H9 (cell line): ENCODE measurements at regions not wholly inside any gene's neighbourhood (a gene's known extent, or its start where the extent isn't known, plus 50 kb on each side); places are given as distances from the start of the nearest gene placed in this dataset.

ENCODE experiments used
- DNase-seq: peaks from one replicate; pipeline ENCODE4 v3.0.0-alpha.2; 2017
- H2AFZ ChIP-seq: one replicate; pipeline ENCODE4 v1.6.1; 2013; ENCODE audit warnings: mild to moderate bottlenecking, low read length, control low read depth, moderate library complexity
- H2AK5ac ChIP-seq: 2 replicates; pipeline ENCODE4 v1.6.1; 2013; ENCODE audit warnings: low read length, control low read depth, mixed read lengths; ENCODE audit not compliant: insufficient read length
- H2BK120ac ChIP-seq: one replicate; pipeline ENCODE4 v1.6.1; 2013; ENCODE audit warnings: low read depth, mild to moderate bottlenecking, low read length, control low read depth, inconsistent platforms; ENCODE audit not compliant: poor library complexity, severe bottlenecking
- H2BK12ac ChIP-seq: 2 replicates; pipeline ENCODE4 v1.6.1; 2013; ENCODE audit warnings: low read length, control low read depth, mixed read lengths, low read depth; ENCODE audit not compliant: insufficient read length
- H2BK15ac ChIP-seq: 2 replicates; pipeline ENCODE4 v1.6.1; 2013; ENCODE audit warnings: low read depth, low read length, control low read depth
- H2BK20ac ChIP-seq: one replicate; pipeline ENCODE4 v1.6.1; 2013; ENCODE audit warnings: low read depth, mild to moderate bottlenecking, low read length, control low read depth, inconsistent platforms; ENCODE audit not compliant: poor library complexity, severe bottlenecking
- H2BK5ac ChIP-seq: 2 replicates; pipeline ENCODE4 v1.6.1; 2013; ENCODE audit warnings: low read length, control low read depth, mixed read lengths; ENCODE audit not compliant: insufficient read length
- H3K14ac ChIP-seq: 2 replicates; pipeline ENCODE4 v1.6.1; 2013; ENCODE audit warnings: low read length, control low read depth; ENCODE audit not compliant: insufficient read depth
- H3K18ac ChIP-seq: 2 replicates; pipeline ENCODE4 v1.6.1; 2013; ENCODE audit warnings: low read depth, mild to moderate bottlenecking, mixed read lengths, low read length, control low read depth; ENCODE audit not compliant: insufficient read length
- H3K23ac ChIP-seq: 2 replicates; pipeline ENCODE4 v1.6.1; 2013; ENCODE audit warnings: low read length, control low read depth, mixed read lengths, low read depth; ENCODE audit not compliant: insufficient read length
- H3K23me2 ChIP-seq: 2 replicates; pipeline ENCODE4 v1.6.1; 2013; ENCODE audit warnings: low read depth, mild to moderate bottlenecking, mixed read lengths, low read length, control low read depth; ENCODE audit not compliant: insufficient read length, poor library complexity, severe bottlenecking
- H3K27ac ChIP-seq: 2 replicates; pipeline ENCODE4 v1.5.1; 2013; ENCODE audit warnings: low read length, control low read depth, mixed read lengths, low read depth; ENCODE audit not compliant: insufficient read length
- H3K27me3 ChIP-seq: 2 replicates; pipeline ENCODE4 v1.6.1; 2013; ENCODE audit warnings: low read length, control low read depth, inconsistent platforms; ENCODE audit not compliant: insufficient read depth
- H3K4ac ChIP-seq: 2 replicates; pipeline ENCODE4 v1.6.1; 2013; ENCODE audit warnings: low read depth, mild to moderate bottlenecking, control low read depth, inconsistent platforms, low read length, moderate library complexity
- H3K4me1 ChIP-seq: 2 replicates; pipeline ENCODE4 v1.6.1; 2013; ENCODE audit warnings: low read length, control low read depth, inconsistent platforms; ENCODE audit not compliant: insufficient read depth
- H3K4me2 ChIP-seq: 2 replicates; pipeline ENCODE4 v1.6.1; 2013; ENCODE audit warnings: low read length, control low read depth, mixed read lengths; ENCODE audit not compliant: insufficient read length, insufficient read depth
- H3K56ac ChIP-seq: 2 replicates; pipeline ENCODE4 v1.6.1; 2013; ENCODE audit warnings: low read depth, mild to moderate bottlenecking, mixed read lengths, low read length, control low read depth; ENCODE audit not compliant: insufficient read length
- H3K79me1 ChIP-seq: 2 replicates; pipeline ENCODE4 v1.6.1; 2013; ENCODE audit warnings: low read depth, mild to moderate bottlenecking, moderate library complexity, low read length, control low read depth, inconsistent platforms; ENCODE audit not compliant: insufficient read depth, poor library complexity, severe bottlenecking
- H3K79me2 ChIP-seq: 2 replicates; pipeline ENCODE4 v1.6.1; 2013; ENCODE audit warnings: low read length, control low read depth, inconsistent platforms; ENCODE audit not compliant: insufficient read depth
- H3K9ac ChIP-seq: 2 replicates; pipeline ENCODE4 v1.6.1; 2013; ENCODE audit warnings: low read length, control low read depth, mixed read lengths; ENCODE audit not compliant: insufficient read length; ENCODE audit errors: extremely low read depth
- H3K9me3 ChIP-seq: one replicate; pipeline ENCODE4 v1.6.1; 2013; ENCODE audit warnings: low read depth, low read length, inconsistent platforms; ENCODE audit not compliant: control insufficient read depth
- H3T11ph ChIP-seq: one replicate; pipeline ENCODE4 v1.6.1; 2013; ENCODE audit warnings: mild to moderate bottlenecking, low read length, control low read depth, inconsistent platforms
- H4K20me1 ChIP-seq: one replicate; pipeline ENCODE4 v1.6.1; 2013; ENCODE audit not compliant: control insufficient read depth, insufficient read length, insufficient read depth
- H4K5ac ChIP-seq: 2 replicates; pipeline ENCODE4 v1.6.1; 2013; ENCODE audit warnings: low read depth, mild to moderate bottlenecking, mixed read lengths, low read length, control low read depth; ENCODE audit not compliant: insufficient read length
- H4K8ac ChIP-seq: replicated peaks from 2 replicates; pipeline ENCODE4 v1.6.1; 2013; ENCODE audit warnings: low read length, control low read depth, mixed read lengths, low read depth; ENCODE audit not compliant: insufficient read length
- H4K91ac ChIP-seq: 2 replicates; pipeline ENCODE4 v1.6.1; 2013; ENCODE audit warnings: low read depth, mild to moderate bottlenecking, moderate library complexity, mixed read lengths, low read length, control low read depth; ENCODE audit not compliant: insufficient read length
- H3K27ac Mint-ChIP-seq, 3 experiments: 2 replicates in 2 of 3; 3 replicates in 1 of 3; pipeline ENCODE4 v1.8.0; 2020 to 2021; ENCODE audit warnings: mixed read lengths in 3 of 3, mild to moderate bottlenecking in 1 of 3, moderate library complexity in 1 of 3
- H3K27me3 Mint-ChIP-seq: 2 replicates; pipeline ENCODE4 v1.8.0; 2021; ENCODE audit warnings: low read depth, mild to moderate bottlenecking, moderate library complexity, mixed read lengths
- H3K36me3 Mint-ChIP-seq, 3 experiments: 2 replicates in 2 of 3; 3 replicates in 1 of 3; pipeline ENCODE4 v1.8.0; 2020 to 2021; ENCODE audit warnings: low read depth in 3 of 3, mixed read lengths in 3 of 3; ENCODE audit not compliant: insufficient read depth in 1 of 3
- H3K4me1 Mint-ChIP-seq, 2 experiments: 2 replicates each; pipeline ENCODE4 v1.8.0; 2020; ENCODE audit warnings: mixed read lengths in 2 of 2
- H3K4me3 Mint-ChIP-seq, 2 experiments: 2 replicates in 1 of 2; 3 replicates in 1 of 2; pipeline ENCODE4 v1.8.0; 2020 to 2021; ENCODE audit warnings: mild to moderate bottlenecking in 2 of 2, mixed read lengths in 2 of 2, moderate library complexity in 1 of 2
- H3K9me3 Mint-ChIP-seq, 2 experiments: 2 replicates in 1 of 2; 3 replicates in 1 of 2; pipeline ENCODE4 v1.8.0; 2020; ENCODE audit warnings: mild to moderate bottlenecking in 2 of 2, mixed read lengths in 2 of 2, moderate library complexity in 1 of 2
- CTCF ChIP-seq: fragments of 200-600 bp; sonication (generic); conservative IDR thresholded peaks from 3 replicates; pipeline ENCODE4 v1.8.0; 2021; ENCODE audit warnings: antibody characterized with exemption, mild to moderate bottlenecking
- WGBS: extraction: QIAGEN DNeasy Blood & Tissue Kit; methylation state at CpG from one replicate; pipeline ENCODE4 v1.1.7; 2013; ENCODE audit warnings: missing lambda C conversion rate, low lambda C conversion rate, mixed read lengths; ENCODE audit not compliant: insufficient read length; ENCODE audit errors: extremely low coverage; 5-methylcytosine and 5-hydroxymethylcytosine counted together

GRCh38 chr14:51562816-51563215, 88.9 kb upstream of the FRMD6 start:
- no peak overlapping the region for H4K8ac ChIP-seq
- H3K23me2 ChIP-seq, result no peaks in the 10 kb centered on the region
- no peak for TF ChIP-seq CTCF
- H3K4me2 ChIP-seq, result no peak overlapping the region
- H3K27ac ChIP-seq, result no peak overlapping the region
- no CpG with 5 or more reads among the region's 5 CpGs for WGBS
- H3K18ac ChIP-seq, result no peak overlapping the region
- no peak for DNase-seq
- H4K91ac ChIP-seq, result no peak overlapping the region
- H2AFZ ChIP-seq, result no peak overlapping the region
- no peak overlapping the region for H4K5ac ChIP-seq
- H3T11ph ChIP-seq, result no peak overlapping the region
- H3K27me3 Mint-ChIP-seq, result no peaks in the 10 kb centered on the region
- H3K4ac ChIP-seq, result no peak overlapping the region
- H3K4me1 Mint-ChIP-seq, result peaks cover 23 to 30% of the 10 kb centered on the region in 2 experiments
- no peak overlapping the region for H3K9ac ChIP-seq
- H3K27me3 ChIP-seq, result no peaks in the 10 kb centered on the region
- H3K14ac ChIP-seq, result no peak overlapping the region
- 0 out of 5 replicates have a peak, but pooled peaks cover 0 to 3% of the 10 kb centered on the region in 2 experiments for H3K9me3 Mint-ChIP-seq
- no peak overlapping the region for H2AK5ac ChIP-seq
- H2BK12ac ChIP-seq, result no peak overlapping the region
- no peak overlapping the region for H2BK15ac ChIP-seq
- H3K23ac ChIP-seq, result no peak overlapping the region
- no peaks in the 10 kb centered on the region for H4K20me1 ChIP-seq
- no peak overlapping the region for H3K27ac Mint-ChIP-seq
- H3K4me3 Mint-ChIP-seq, result no peak overlapping the region
- H2BK20ac ChIP-seq, result no peak overlapping the region
- no peak overlapping the region for H2BK120ac ChIP-seq
- H3K9me3 ChIP-seq, result no peaks in the 10 kb centered on the region
- H3K79me2 ChIP-seq, result no peaks in the 10 kb centered on the region
- no peak overlapping the region for H2BK5ac ChIP-seq
- peaks cover 3% of the 10 kb centered on the region; the same call in 1 of the 2 replicates for H3K4me1 ChIP-seq
- H3K56ac ChIP-seq, result no peak overlapping the region
- no peaks in the 10 kb centered on the region for H3K79me1 ChIP-seq
- H3K36me3 Mint-ChIP-seq, result peaks cover 0 to 5% (median 0%) of the 10 kb centered on the region in 3 experiments; a peak in 1 of 7 replicates
